Activated CD4-positive, alpha-beta T cell treated with anti-CD3 and anti-CD28 coated beads for 36 hours (primary cell): ENCODE measurements at regions not wholly inside any gene's neighbourhood (a gene's known extent, or its start where the extent isn't known, plus 50 kb on each side); places are given as distances from the start of the nearest gene placed in this dataset.
"Not testable (repeated sequence)": the region's sequence is repeated elsewhere in the genome, so short reads cannot be mapped to it uniquely, and the experiment has no call there.

Experiments used
- ATAC-seq: fragments of 200-7000 bp; cut with Tn5 transposase; one replicate; pipeline ENCODE4 v1.10.0; 2021; ENCODE audit warnings: mild to moderate bottlenecking, moderate library complexity
- CTCF ChIA-PET: fragments of 350-600 bp; sonication (Branson Sonifier 250); formaldehyde crosslinking; loops from one replicate; lab custom pipeline; 2021; ENCODE audit warnings: antibody characterized with exemption; lab: Charles Lee
- POLR2A ChIA-PET: fragments of 350-600 bp; sonication (Branson Sonifier 250); formaldehyde crosslinking; loops from one replicate; lab custom pipeline; 2021; ENCODE audit warnings: antibody characterized with exemption, inconsistent platforms; lab: Charles Lee
- DNase-seq: peaks from one replicate; pipeline ENCODE4 v3.0.0-alpha.2; 2020
- H3K27ac Mint-ChIP-seq: one replicate; pipeline ENCODE4 v1.8.0; 2021; ENCODE audit warnings: mixed read lengths
- H3K27me3 Mint-ChIP-seq: one replicate; pipeline ENCODE4 v1.8.0; 2021; ENCODE audit warnings: mixed read lengths
- H3K36me3 Mint-ChIP-seq: one replicate; pipeline ENCODE4 v1.8.0; 2021; ENCODE audit warnings: low read depth, mixed read lengths
- H3K4me1 Mint-ChIP-seq: one replicate; pipeline ENCODE4 v1.8.0; 2021; ENCODE audit warnings: mixed read lengths
- H3K4me3 Mint-ChIP-seq: one replicate; pipeline ENCODE4 v1.8.0; 2021; ENCODE audit warnings: mild to moderate bottlenecking, moderate library complexity, mixed read lengths
- H3K9me3 Mint-ChIP-seq: one replicate; pipeline ENCODE4 v1.8.0; 2021; ENCODE audit warnings: low read depth, mixed read lengths
- intact Hi-C, 2 experiments: fragments of 100-400 bp; cut with DNase I in 1 of 2; cut with micrococcal nuclease in 1 of 2; formaldehyde crosslinking; loops; one replicate each; pipeline versions ENCODE4 v1.14.2 to v1.15.1; 2022 to 2024; cut with DNase I, micrococcal nuclease

GRCh38 chr6:86146751-86147150 lies 504.1 kb upstream of the SYNCRIP start:
- H3K27me3 Mint-ChIP-seq, H3K4me1 Mint-ChIP-seq, H3K36me3 Mint-ChIP-seq, DNase-seq, H3K4me3 Mint-ChIP-seq, intact Hi-C loops, POLR2A ChIA-PET, ATAC-seq, CTCF ChIA-PET, H3K9me3 Mint-ChIP-seq, H3K27ac Mint-ChIP-seq: not testable (repeated sequence)

GRCh38 chr6:86142326-86142725 lies 499.6 kb upstream of the SYNCRIP start:
- no peak overlapping the region for H3K4me3 Mint-ChIP-seq

GRCh38 chr6:86128130-86128814 lies 485.6 kb upstream of the SYNCRIP start:
- Mint-ChIP-seq H3K36me3 (no peaks in the 10 kb centered on the region), H3K27ac (no peak overlapping the region), H3K4me3 (no peak overlapping the region), H3K4me1 (no peaks in the 10 kb centered on the region), H3K27me3 (no peaks in the 10 kb centered on the region), H3K9me3 (peaks cover 16% of the 10 kb centered on the region)
- DNase-seq (no peak), ATAC-seq (no peak)
- ChIA-PET POLR2A (no interaction called here), CTCF (no interaction called here)
- intact Hi-C loops = no loop called here

More at GRCh38 chr6:86142326-86142725, 499.6 kb upstream of the SYNCRIP start:
- Mint-ChIP-seq H3K27ac (no peak overlapping the region), H3K27me3 (no peaks in the 10 kb centered on the region), H3K9me3 (peaks cover 5% of the 10 kb centered on the region), H3K4me1 (no peaks in the 10 kb centered on the region), H3K36me3 (no peaks in the 10 kb centered on the region)
- no peak for ATAC-seq
- intact Hi-C loops = no loop called here
- ChIA-PET POLR2A (no interaction called here), CTCF (no interaction called here)
- no peak for DNase-seq

DNA sequence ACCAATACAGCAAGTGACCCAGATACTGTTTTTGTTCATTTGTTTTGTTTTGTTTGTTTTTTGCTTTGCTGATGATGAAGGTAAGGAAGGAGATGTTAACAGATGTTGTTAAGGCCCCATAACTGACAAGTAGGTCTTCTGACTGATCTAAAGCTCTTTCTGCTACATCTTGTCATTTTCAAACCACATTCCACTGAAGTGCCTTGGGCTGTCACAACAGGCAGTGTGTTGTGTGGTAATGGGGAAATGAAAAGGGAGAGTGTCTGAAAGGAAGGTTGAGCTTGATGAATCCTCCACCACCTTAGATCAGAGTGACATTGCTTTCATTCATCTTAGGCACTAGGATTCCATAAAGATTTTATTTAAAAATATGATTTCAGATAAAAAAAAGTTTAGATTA lies 479.4 kb upstream of the SYNCRIP start:
- intact Hi-C loops = no loop called here
- ATAC-seq (no peak), DNase-seq (no peak)
- Mint-ChIP-seq H3K36me3 (no peaks in the 10 kb centered on the region), H3K27me3 (no peaks in the 10 kb centered on the region), H3K4me1 (no peaks in the 10 kb centered on the region), H3K9me3 (peaks cover 2% of the 10 kb centered on the region), H3K4me3 (no peak overlapping the region), H3K27ac (no peak overlapping the region)
- ChIA-PET CTCF (no interaction called here), POLR2A (no interaction called here)

- ChIA-PET CTCF (no interaction called here), POLR2A (no interaction called here)
- Mint-ChIP-seq H3K9me3 (peaks cover 2% of the 10 kb centered on the region), H3K36me3 (no peaks in the 10 kb centered on the region), H3K27me3 (no peaks in the 10 kb centered on the region), H3K27ac (no peak overlapping the region), H3K4me3 (no peak overlapping the region), H3K4me1 (no peaks in the 10 kb centered on the region)
- ATAC-seq (no peak), DNase-seq (no peak)
- intact Hi-C loops = no loop called here
These were observed 475.6 kb upstream of the SYNCRIP start for GRCh38 chr6:86118271-86118670.

DNA sequence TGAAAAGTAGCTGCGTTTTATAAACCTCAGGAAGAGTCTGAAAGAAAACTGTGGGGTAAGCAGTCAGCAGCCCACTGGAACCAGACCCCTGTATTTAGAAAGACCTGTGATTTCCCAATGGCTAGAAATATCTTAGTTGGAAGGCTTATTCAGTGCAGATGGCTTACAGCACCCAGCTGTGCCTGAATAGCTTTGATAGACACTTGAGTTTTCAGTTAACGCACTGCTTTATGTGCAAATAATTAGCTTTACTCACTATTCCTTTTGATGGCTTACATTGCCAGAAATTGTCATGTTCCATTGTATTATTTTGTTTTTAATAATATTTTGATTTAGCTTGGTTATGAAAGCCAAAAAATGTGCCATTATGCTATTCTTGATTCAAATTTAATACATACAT lies 465.3 kb upstream of the SYNCRIP start:
- ChIA-PET POLR2A (no interaction called here), CTCF (no interaction called here)
- Mint-ChIP-seq H3K4me1 (no peaks in the 10 kb centered on the region), H3K9me3 (peaks cover 7% of the 10 kb centered on the region), H3K27me3 (no peaks in the 10 kb centered on the region), H3K27ac (no peak overlapping the region), H3K36me3 (no peaks in the 10 kb centered on the region), H3K4me3 (no peak overlapping the region)
- ATAC-seq (no peak), DNase-seq (no peak)
- intact Hi-C loops = no loop called here

DNA sequence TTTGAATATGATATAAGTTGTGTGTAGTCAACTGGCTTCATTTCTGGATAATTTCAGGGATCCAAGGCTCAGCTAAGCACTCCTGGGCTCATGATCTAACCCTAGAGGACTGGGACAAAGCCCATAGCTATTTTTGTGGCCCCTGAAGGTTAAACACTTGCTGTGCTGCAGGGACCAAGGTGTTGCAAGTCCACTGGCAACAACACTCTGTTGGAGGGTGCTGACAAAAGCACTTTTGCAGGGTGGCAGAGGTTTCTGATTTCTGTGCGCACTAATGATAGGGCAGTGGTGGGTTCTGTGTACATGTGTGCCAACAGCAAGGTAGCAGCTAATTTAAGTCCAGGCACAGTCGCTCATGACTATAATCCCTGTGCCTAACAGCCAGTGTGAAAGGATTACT lies 445.3 kb upstream of the SYNCRIP start:
- Mint-ChIP-seq H3K36me3 (no peaks in the 10 kb centered on the region), H3K4me1 (no peaks in the 10 kb centered on the region), H3K4me3 (no peak overlapping the region), H3K27ac (no peak overlapping the region), H3K9me3 (peaks cover 13% of the 10 kb centered on the region), H3K27me3 (no peaks in the 10 kb centered on the region)
- DNase-seq (no peak), ATAC-seq (no peak)
- POLR2A ChIA-PET = no interaction called here
- intact Hi-C loops = no loop called here
- CTCF ChIA-PET = no interaction called here

- no peak for DNase-seq
- CTCF ChIA-PET = interaction anchor here (0.6 kb wide), 1 partner anchor 549 kb away, joined by 3 read pairs; no protein-coding TSS in a partner anchor
These were observed 437.3 kb upstream of the SYNCRIP start for GRCh38 chr6:86079938-86080337.

GRCh38 chr6:86070151-86070550 lies 427.5 kb upstream of the SYNCRIP start:
- ATAC-seq (no peak), DNase-seq (no peak)
- Mint-ChIP-seq H3K4me1 (no peaks in the 10 kb centered on the region), H3K27me3 (no peaks in the 10 kb centered on the region), H3K9me3 (peaks cover 5% of the 10 kb centered on the region), H3K36me3 (no peaks in the 10 kb centered on the region), H3K4me3 (no peak overlapping the region), H3K27ac (no peak overlapping the region)
- intact Hi-C loops = no loop called here
- CTCF ChIA-PET = interaction anchor here (1.0 kb wide), 1 partner anchor 187 kb away, joined by 3 read pairs; no protein-coding TSS in a partner anchor
- POLR2A ChIA-PET = no interaction called here

More at GRCh38 chr6:86079938-86080337, 437.3 kb upstream of the SYNCRIP start:
- no peak for ATAC-seq
- intact Hi-C loops = no loop called here
- Mint-ChIP-seq H3K4me3 (no peak overlapping the region), H3K4me1 (no peaks in the 10 kb centered on the region), H3K27me3 (no peaks in the 10 kb centered on the region), H3K9me3 (peaks cover 4% of the 10 kb centered on the region), H3K36me3 (no peaks in the 10 kb centered on the region), H3K27ac (no peak overlapping the region)
- POLR2A ChIA-PET = no interaction called here

DNA sequence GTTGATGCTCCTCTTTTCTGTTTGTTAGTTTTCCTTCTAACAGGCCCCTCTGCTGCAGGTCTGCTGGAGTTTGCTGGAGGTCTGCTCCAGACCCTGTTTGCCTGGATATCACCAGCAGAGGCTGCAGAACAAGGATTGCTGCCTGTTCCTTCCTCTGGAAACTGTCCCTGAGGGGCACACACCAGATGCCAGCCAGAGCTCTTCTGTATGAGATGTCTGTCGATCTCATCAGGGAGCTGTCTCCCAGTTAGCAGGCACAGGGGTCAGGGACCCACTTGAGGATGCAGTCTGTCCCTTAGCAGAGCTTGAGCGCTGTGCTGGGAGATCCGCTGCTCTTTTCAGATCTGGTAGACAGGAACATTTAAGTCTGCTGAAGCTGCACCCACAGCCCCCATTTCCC lies 422.3 kb upstream of the SYNCRIP start:
- DNase-seq, H3K4me1 Mint-ChIP-seq, ATAC-seq, H3K27ac Mint-ChIP-seq, intact Hi-C loops, H3K27me3 Mint-ChIP-seq, POLR2A ChIA-PET, H3K4me3 Mint-ChIP-seq, H3K36me3 Mint-ChIP-seq: not testable (repeated sequence)
- H3K9me3 Mint-ChIP-seq = peaks cover 12% of the 10 kb centered on the region
- CTCF ChIA-PET = interaction anchor here (0.7 kb wide), 1 partner anchor 349 kb away, joined by 3 read pairs; no protein-coding TSS in a partner anchor

GRCh38 chr6:86057293-86057980 lies 414.8 kb upstream of the SYNCRIP start:
- POLR2A ChIA-PET, H3K9me3 Mint-ChIP-seq, CTCF ChIA-PET, H3K27me3 Mint-ChIP-seq, H3K36me3 Mint-ChIP-seq, H3K4me3 Mint-ChIP-seq, H3K4me1 Mint-ChIP-seq, intact Hi-C loops, ATAC-seq, DNase-seq, H3K27ac Mint-ChIP-seq: not testable (repeated sequence)

- no peaks in the 10 kb centered on the region for H3K27me3 Mint-ChIP-seq
- H3K9me3 Mint-ChIP-seq = peaks cover 18% of the 10 kb centered on the region
- intact Hi-C loops = no loop called here
- H3K27ac Mint-ChIP-seq = no peak overlapping the region
- ChIA-PET POLR2A (no interaction called here), CTCF (no interaction called here)
- no peaks in the 10 kb centered on the region for H3K36me3 Mint-ChIP-seq
- no peak overlapping the region for H3K4me3 Mint-ChIP-seq
- DNase-seq (no peak), ATAC-seq (no peak)
- no peaks in the 10 kb centered on the region for H3K4me1 Mint-ChIP-seq
These were observed 402.4 kb upstream of the SYNCRIP start for GRCh38 chr6:86045038-86045437.
